SU-DHL-6 (cell line): ENCODE measurements at regions not wholly inside any gene's neighbourhood (a gene's known extent, or its start where the extent isn't known, plus 50 kb on each side); places are given as distances from the start of the nearest gene placed in this dataset.

Experiments used
- CTCF ChIP-seq: fragments of 200-600 bp; sonication (generic); IDR thresholded peaks from one replicate; pipeline ENCODE4 v1.5.1; 2017; ENCODE audit warnings: antibody characterized with exemption, mild to moderate bottlenecking, low read length, moderate library complexity; ENCODE audit not compliant: insufficient read depth, poor library complexity, severe bottlenecking
- EZH2phosphoT487 ChIP-seq: fragments of 200-600 bp; sonication (generic), shearing (Covaris generic); conservative IDR thresholded peaks from 2 replicates; pipeline ENCODE4 v1.6.1; 2018; ENCODE audit warnings: mild to moderate bottlenecking, antibody characterized with exemption, low read length, moderate library complexity, mixed read lengths

DNA sequence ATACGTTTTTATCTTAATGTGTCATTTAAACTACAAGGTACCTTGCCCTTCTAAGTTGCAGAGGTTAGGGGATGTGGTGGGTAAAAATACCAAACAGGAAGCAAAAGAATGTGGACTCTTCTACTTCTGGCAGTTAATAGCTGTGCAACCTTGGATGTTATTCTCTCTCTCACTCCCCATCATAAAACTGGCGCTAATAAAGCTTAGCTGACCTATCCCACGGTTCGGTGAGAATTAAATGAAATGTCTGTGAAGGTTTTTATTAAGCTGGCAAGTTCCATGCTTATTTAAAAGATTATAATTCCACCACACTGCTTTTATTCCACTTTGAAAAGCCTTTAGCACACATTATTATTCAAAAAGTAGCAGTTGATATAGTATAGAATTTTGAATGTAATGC lies 127.8 kb upstream of the SLC22A23 start:
- TF ChIP-seq CTCF (no peak), EZH2phosphoT487 (no peak)
